GM18505 (cell line): ENCODE measurements at regions not wholly inside any gene's neighbourhood (a gene's known extent, or its start where the extent isn't known, plus 50 kb on each side); places are given as distances from the start of the nearest gene placed in this dataset.

Experiments
- ATAC-seq: cut with Tn5 transposase; IDR thresholded peaks from one replicate; pipeline ENCODE4 v1.9.1; 2021; ENCODE audit not compliant: unreplicated experiment
- POLR2A ChIP-seq: IDR thresholded peaks from 4 replicates; pipeline ENCODE4 v1.6.1; 2011; ENCODE audit warnings: borderline replicate concordance; ENCODE audit not compliant: insufficient read depth, insufficient read length; ENCODE audit errors: extremely low read depth

DNA sequence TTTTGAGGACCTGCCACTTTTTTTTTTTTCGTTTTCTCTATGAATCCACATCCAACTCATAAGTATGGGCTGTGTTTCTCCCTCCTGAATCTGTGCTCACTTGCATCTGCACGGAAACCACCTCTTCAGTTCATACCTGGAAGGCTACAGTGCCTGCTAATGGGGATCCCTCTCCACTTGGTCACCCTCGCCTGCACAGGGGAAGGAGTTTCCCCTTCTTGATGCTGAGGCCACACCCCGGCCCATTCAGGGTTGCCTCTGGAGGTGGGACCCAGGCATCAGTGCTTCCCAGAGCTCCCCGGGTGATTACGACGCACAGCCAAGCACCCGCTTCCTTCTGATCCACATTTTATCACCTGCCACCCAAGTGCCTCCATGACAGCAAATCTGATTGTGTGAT is 85.9 kb upstream of the TBC1D3K start:
- TF ChIP-seq POLR2A = no peak

DNA sequence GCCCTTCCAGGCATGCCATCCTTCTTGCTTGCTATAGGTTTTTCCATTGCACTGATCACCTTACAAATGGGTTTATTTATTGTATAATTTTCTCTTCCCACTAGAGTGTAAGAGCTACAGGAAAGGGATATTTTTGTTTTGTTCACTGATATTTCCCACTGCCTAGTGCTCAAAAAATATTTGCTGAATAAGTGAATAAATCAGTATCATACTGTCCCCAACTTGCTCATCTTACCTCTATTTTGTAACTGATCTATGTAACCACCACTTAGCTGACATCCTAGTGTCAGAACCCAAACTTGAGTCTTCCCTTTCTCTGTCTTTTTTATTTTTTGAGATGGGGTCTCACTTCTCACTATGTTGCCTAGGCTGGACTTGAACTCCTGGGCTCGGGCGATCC is 87.6 kb upstream of the TBC1D3K start:
- ATAC-seq = no peak
- no peak for TF ChIP-seq POLR2A

More for the DNA sequence above, 85.9 kb upstream of the TBC1D3K start:
- ATAC-seq = no peak

DNA sequence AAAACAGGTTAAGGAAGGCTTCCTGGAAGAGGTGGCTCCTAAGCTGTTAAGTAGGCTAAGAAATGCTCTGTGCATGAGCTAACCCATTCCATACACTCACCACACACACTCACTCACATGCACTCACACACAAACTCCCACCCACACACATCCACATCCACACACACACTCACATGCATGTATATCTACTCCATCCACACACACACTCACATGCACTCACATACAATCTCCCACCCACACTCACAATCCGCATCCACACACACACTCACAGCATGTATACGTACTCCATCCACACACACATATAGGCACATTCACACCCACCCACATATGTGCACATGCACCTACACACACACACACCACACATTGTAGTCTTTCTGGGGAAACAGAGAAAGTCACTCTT is 89.3 kb upstream of the HNF1B start:
- TF ChIP-seq POLR2A = no peak
- ATAC-seq = no peak

DNA sequence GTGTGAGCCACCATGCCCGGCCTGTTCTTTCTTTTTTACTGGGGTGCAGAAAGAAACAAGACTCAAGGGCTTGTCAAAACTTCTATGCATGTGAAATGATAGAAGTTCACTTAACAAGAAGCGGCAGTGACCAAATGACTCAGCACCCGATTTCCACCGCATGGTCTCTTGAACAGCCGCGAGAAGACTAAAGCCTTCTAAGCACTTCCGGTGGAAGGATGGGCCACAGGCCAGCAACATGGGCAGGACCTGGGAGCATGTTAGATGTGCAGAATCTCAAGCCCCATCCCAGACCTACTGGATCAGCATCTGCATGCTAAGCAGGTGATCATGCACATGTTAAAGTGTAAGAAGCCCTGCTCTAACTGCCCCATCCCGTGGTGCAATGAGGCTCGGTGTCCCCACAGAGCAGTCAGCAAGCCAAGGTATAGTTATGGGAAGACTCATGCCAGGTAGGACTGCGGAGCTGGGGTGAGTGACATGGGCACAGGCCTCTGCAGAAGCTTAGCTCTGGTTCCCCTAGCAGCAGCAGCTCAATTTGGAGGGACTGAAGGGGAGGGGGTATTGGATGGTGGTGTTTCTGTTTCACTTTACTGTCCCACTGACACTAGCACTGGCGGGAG is 88.5 kb upstream of the HNF1B start:
- ATAC-seq = no peak
- peak; percentile 51 for TF ChIP-seq POLR2A

DNA sequence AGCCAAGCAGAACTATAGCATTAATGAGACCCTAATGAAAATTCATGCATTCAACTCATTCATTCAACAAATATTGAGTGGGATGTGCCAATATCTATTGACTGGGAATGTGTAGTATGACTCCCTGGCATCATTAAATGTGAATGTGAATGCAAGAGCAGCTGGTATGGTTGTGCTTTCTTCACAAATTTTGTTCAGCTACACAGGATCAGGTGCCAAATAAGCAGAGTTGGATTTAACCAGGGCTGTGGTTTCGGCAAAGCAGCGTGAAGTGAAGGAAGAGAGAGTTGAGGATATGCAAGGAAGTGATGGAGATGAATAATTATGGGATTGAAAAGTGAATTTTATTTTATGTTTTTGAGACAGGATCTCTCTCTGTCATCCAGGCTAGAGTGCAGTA is 87.1 kb upstream of the HNF1B start:
- no peak for ATAC-seq
- TF ChIP-seq POLR2A = no peak

DNA sequence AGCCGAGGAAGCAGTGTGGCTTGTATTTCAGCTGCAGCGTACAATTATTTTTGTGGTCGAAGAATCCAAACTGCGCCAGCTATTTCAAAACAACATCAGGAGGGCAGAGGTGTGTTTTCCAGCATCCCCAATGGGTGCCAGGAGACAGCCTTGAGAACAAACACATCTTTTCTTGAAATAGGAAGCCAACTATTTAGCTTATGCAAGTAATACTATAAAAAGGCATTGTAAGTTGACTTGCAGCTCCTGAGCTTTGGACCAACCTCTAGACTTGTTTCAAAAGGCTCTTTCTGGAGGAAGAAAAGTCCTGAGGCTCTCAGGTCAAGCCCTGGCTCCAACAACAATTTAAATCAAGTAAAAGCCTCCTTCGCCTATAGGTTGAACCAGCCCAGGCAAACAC is 86.6 kb upstream of the HNF1B start:
- TF ChIP-seq POLR2A = no peak
- no peak for ATAC-seq

DNA sequence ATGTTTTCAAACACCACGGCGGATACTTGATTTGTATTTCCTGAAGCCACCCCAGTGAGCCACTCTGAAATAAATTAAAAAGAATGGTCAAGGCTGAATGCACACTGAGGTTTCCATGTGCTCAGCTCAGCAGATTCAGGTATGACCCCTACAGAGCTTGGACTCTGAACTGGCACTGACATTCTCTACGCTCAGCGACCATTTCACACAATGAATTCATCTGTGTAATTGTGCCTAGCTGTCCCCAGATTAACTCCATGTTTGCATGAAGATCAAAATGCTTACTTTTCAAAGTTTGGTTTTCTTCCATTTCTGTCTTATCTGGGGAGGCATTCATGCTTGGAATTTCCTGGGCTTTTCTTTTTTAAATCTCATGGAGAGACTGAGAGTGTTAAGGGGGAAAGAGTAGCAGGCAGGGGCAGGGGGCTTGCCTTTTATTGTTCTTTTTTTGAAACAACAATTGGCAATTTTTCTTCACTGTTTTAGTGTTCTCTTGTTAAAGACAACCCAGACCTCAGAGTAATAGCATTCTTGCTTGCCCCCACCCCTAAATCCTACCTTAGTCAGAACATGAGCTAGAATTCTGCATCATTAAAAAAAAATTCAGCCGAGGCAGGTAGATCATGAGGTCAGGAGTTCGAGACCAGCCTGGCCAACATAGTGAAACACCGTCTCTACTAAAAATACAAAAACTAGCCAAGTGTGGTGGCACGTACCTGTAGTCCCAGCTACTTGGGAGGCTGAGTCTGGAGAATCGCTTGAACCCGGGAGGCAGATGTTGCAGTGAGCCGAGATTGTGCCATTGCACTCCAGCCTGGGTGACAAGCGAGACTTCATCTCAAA is 85.5 kb upstream of the HNF1B start:
- peak; percentile 14 for TF ChIP-seq POLR2A
- no peak for ATAC-seq

DNA sequence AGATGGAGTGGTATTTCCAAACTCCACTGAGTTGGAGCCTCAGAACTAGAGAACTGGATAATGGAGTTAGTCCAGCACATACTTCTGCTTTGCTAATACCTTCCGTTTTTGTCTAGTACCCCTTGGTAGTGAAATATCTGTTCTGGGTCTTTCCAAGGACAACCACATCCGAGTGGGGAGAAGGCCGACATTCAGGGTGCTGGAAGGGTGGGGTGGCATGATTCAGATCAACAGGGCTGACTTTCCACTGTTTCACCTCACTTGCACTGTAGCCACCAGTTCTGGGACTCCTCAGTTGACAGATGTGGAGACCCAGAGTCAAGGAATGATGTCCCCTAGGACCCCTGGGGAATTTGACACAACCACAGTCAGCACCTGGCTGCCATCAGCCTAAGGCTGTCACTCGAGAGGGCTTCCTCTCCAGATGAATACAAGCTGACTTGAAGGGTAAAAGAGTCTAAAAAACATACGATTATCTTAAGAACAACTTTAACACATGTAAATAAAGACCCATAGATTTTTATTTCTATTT is 84.8 kb upstream of the HNF1B start:
- ATAC-seq = no peak
- peak; percentile 31 for TF ChIP-seq POLR2A

DNA sequence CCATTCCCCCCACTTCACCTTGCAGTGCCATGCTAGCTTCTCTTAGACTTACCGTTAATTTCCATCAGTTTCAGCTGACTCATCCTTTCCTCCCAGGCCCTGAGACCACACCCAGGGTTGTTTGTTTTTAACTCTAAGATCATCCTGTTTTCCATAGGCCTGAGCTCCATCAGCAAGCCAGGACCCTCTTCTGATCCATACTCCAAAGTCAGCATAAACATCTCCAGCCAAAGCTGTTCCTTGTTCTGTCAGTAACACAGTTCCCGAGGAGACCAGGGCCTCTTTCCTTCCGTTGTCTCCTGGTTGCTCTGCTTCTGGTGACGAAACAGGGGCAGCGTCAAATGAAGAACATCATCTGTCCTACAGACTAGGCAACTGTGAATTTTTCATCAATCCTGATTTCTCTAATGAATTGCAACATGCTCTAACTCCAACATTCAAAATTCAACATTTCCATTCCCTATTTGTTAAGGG is 83.8 kb upstream of the HNF1B start:
- ATAC-seq = no peak
- no peak for TF ChIP-seq POLR2A

DNA sequence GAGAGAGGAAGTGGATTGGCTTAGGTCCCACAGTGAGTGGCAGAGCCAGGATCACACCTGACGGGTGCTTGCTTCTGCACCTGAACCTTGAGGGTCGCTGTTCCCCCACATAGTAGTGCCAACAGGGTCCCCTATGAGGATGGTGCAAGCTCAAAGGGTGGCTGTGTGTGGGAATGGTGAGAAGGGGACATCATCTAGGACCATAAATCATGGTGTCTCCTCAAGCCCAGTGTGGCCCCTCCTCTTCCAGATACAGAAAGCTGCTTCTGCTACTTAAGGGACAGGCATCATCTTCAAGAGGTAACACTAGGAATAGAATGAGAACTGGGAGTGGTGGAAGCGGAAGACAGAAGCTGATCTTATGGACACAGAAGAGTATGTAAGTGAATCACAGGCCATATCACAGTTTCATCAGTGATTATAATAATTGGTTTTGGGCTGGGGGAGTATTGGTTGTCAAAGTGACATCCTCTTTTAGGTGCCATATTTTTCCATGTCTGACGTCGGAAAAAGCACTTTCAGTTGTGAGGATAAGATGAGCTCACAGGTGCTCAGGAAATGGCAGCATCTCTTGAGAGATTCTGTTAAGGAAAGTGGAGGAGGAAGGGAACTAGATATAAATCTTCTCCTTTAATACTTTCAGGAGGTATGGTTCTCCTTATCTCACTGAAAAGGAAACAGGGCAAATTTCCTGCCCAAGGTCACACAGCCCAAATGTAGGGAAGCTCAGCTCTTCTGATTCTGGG is 83.2 kb upstream of the HNF1B start:
- no peak for ATAC-seq
- no peak for TF ChIP-seq POLR2A

DNA sequence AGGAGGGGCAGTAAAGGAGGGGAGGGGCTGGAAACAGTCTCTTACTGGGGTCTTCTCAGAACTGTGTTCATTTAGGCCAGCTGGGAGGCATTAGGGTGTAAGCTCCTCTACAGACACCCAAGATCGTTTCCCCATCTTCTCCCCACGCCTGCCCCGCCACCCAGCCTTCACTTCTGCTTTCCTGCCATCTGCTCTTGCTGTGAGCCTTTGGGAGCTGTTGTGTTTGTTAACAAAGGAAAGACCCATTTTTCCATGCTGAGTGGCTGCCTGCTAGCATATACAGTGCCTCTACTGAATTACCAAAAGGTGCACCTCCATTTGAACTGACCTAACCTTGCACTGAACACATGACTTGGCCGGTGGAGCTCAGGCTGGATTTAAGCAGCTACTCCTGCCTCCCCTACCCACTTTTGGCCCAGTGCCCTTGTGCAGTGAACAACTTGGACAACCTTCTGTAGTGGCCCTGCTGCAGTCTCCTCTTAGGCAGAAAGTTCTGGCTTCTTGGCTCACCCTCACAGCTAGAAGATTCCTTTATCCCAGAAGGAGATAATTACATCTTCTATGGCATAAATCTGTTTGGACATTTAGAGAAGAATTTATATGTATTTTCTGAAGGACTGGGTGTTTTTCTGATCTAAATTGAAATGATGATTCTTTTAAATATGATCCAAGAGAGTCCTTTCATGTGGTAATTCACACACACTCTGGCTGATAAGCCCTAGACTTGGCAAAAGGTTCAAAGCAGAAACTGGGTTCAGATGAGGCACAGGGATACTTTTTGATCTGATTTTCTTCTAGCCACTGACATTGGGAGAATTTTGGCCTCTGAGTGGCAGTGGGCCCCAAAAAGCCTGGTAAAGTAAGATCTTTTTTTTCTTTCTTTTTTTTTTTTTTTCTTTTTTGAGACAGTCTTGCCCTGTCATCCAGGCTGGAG is 81.9 kb upstream of the HNF1B start:
- TF ChIP-seq POLR2A = no peak
- no peak for ATAC-seq

DNA sequence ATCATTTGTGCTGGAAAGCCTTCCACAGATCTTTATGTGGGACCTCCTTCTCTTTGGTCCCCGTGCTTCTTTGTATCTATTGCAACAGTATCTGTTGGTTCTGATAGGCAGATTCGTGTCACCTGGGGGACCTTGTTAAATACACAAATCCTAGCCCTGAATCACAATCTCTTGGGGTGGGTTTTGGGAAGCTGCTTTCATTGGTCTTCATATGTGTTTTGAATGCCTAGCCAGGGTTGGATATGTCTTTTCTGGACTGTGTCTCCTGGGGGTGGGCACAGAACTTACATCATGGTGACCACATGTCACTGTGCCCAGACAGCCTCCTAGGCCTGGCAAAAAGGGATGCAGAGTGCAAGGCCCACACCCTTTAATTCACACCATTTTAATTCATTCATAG is 81.0 kb upstream of the HNF1B start:
- TF ChIP-seq POLR2A = no peak
- ATAC-seq = no peak
